Breast epithelium (tissue), 3 donors: ENCODE measurements at regions not wholly inside any gene's neighbourhood (a gene's known extent, or its start where the extent isn't known, plus 50 kb on each side); places are given as distances from the start of the nearest gene placed in this dataset.

Experiments
- CTCF ChIP-seq, 3 donors: fragments of 450-650 bp; IDR thresholded peaks; one replicate each; pipeline ENCODE4 v1.5.1; 2016 to 2017; ENCODE audit warnings: antibody characterized with exemption in 3 of 3, mild to moderate bottlenecking in 3 of 3, moderate library complexity in 3 of 3
- POLR2AphosphoS5 ChIP-seq, 3 donors: sonication (generic); formaldehyde crosslinking; IDR thresholded peaks; one replicate each; pipeline ENCODE4 v1.6.1; 2017; ENCODE audit warnings: antibody characterized with exemption in 3 of 3

- no peak for TF ChIP-seq CTCF (IDR thresholded peaks at IDR 0.05)
- TF ChIP-seq POLR2AphosphoS5 (IDR thresholded peaks at IDR 0.05): no peak
Observed at GRCh38 chr5:8751971-8752370, 793.9 kb downstream of the SEMA5A start.
